GM12873 (cell line): ENCODE measurements at regions not wholly inside any gene's neighbourhood (a gene's known extent, or its start where the extent isn't known, plus 50 kb on each side); places are given as distances from the start of the nearest gene placed in this dataset.

Experiments used
- CTCF ChIP-seq: IDR thresholded peaks from 2 replicates; pipeline ENCODE4 v1.5.1; 2012; ENCODE audit warnings: low read depth, mild to moderate bottlenecking, moderate library complexity, low read length, control low read depth; ENCODE audit not compliant: insufficient read depth; ENCODE audit errors: missing control alignments

- no peak for TF ChIP-seq CTCF
Measured at GRCh38 chr6:81854474-81854873, 102.0 kb upstream of the TENT5A start.

- no peak for TF ChIP-seq CTCF
Measured at GRCh38 chr6:81853975-81854374, 101.5 kb upstream of the TENT5A start.

- no peak for TF ChIP-seq CTCF
Measured at GRCh38 chr6:81849248-81849647, 96.8 kb upstream of the TENT5A start.

- no peak for TF ChIP-seq CTCF
Measured at GRCh38 chr6:81847866-81848265, 95.4 kb upstream of the TENT5A start.

- TF ChIP-seq CTCF, result no peak
Measured at GRCh38 chr6:81844686-81845085, 92.2 kb upstream of the TENT5A start.

- no peak for TF ChIP-seq CTCF
Measured at GRCh38 chr6:81843302-81843701, 90.8 kb upstream of the TENT5A start.

GRCh38 chr6:81842254-81842653 is 89.8 kb upstream of the TENT5A start:
- no peak for TF ChIP-seq CTCF

GRCh38 chr6:81838724-81839426 is 86.4 kb upstream of the TENT5A start:
- no peak for TF ChIP-seq CTCF
